ENCODE measurements at regions not wholly inside any gene's neighbourhood (a gene's known extent, or its start where the extent isn't known, plus 50 kb on each side); places are given as distances from the start of the nearest gene placed in this dataset.

DNA sequence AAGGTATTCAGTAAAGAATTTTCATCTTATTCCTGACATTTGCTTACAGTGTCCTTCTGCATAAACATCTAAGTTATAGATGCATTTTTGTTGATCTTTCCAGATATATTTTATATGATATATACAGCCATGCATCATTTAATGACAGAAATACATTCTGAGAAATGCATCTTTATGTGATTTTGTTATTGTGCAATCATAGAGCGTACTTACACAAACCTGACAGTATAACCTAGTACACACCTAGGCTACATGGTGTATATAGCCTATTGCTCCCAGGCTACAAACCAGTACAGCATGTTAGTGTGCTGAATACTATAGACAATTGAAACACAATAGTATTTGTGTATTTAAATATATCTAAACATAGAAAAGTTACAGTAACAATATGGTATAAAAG, 642.0 kb downstream of the XPNPEP1 start:
- TF ChIP-seq, protein P1, sequence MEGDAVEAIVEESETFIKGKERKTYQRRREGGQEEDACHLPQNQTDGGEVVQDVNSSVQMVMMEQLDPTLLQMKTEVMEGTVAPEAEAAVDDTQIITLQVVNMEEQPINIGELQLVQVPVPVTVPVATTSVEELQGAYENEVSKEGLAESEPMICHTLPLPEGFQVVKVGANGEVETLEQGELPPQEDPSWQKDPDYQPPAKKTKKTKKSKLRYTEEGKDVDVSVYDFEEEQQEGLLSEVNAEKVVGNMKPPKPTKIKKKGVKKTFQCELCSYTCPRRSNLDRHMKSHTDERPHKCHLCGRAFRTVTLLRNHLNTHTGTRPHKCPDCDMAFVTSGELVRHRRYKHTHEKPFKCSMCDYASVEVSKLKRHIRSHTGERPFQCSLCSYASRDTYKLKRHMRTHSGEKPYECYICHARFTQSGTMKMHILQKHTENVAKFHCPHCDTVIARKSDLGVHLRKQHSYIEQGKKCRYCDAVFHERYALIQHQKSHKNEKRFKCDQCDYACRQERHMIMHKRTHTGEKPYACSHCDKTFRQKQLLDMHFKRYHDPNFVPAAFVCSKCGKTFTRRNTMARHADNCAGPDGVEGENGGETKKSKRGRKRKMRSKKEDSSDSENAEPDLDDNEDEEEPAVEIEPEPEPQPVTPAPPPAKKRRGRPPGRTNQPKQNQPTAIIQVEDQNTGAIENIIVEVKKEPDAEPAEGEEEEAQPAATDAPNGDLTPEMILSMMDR (conservative IDR thresholded peaks at IDR 0.05; ENCODE audit: low read length), result no peak
- no peak for TF ChIP-seq EZH2phosphoT487 (IDR thresholded peaks at IDR 0.05; ENCODE audit: borderline replicate concordance)

Measured in Loucy (cell line).